ENCODE measurements at regions not wholly inside any gene's neighbourhood (a gene's known extent, or its start where the extent isn't known, plus 50 kb on each side); places are given as distances from the start of the nearest gene placed in this dataset.

- Histone ChIP-seq H3K4me2 (ENCODE audit: control insufficient read depth, insufficient read depth) (no peak overlapping the region), H3K4me1 (ENCODE audit: control insufficient read depth, insufficient read depth, low read length) (no peaks in the 10 kb centered on the region), H3K9ac (ENCODE audit: control insufficient read depth, insufficient read depth, low read length) (no peak overlapping the region), H3K9me3 (replicated peaks; ENCODE audit: control insufficient read depth, insufficient read depth, low read length) (no peaks in the 10 kb centered on the region), H3K4me3 (no peak overlapping the region), H3K27ac (ENCODE audit: control insufficient read depth, insufficient read depth) (no peak overlapping the region), H3K79me2 (ENCODE audit: control insufficient read depth, insufficient read depth, low read length) (no peaks in the 10 kb centered on the region), H3K27me3 (replicated peaks in 1 of 2; ENCODE audit: control insufficient read depth in 2 of 2, insufficient read depth in 2 of 2, low read length in 1 of 2) (no peaks in the 10 kb centered on the region), H4K20me1 (ENCODE audit: control insufficient read depth, insufficient read depth) (no peaks in the 10 kb centered on the region), H2AFZ (ENCODE audit: control insufficient read depth, low read depth, low read length) (no peak overlapping the region), H3K36me3 (ENCODE audit: control insufficient read depth in 2 of 2, insufficient read depth in 2 of 2, low read length in 1 of 2) (no peaks in the 10 kb centered on the region)
- ChIA-PET SMC1A (ENCODE audit: uncharacterized antibody, unreplicated experiment) (no interaction called here), RAD21 (ENCODE audit: unreplicated experiment) (no interaction called here), POLR2A (no interaction called here), CTCF (interaction anchor here (1.2 to 1.3 kb wide), 2 partner anchors 7 to 15 kb away, joined by 3 read pairs; no protein-coding TSS in a partner anchor)
- 18% methylated on average over 6 of the region's 6 CpGs for WGBS (ENCODE audit: insufficient coverage, insufficient replicate concordance, low lambda C conversion rate, missing lambda C conversion rate)
- in situ Hi-C loops (cut with MboI), result no loop called here
- BruUV-seq (replicated peaks), result no TSS peak
- FAIRE-seq (no peak), ATAC-seq (no peak), DNase-seq (ENCODE audit: low read depth, low spot score) (no peak)
- TF ChIP-seq, protein P1, sequence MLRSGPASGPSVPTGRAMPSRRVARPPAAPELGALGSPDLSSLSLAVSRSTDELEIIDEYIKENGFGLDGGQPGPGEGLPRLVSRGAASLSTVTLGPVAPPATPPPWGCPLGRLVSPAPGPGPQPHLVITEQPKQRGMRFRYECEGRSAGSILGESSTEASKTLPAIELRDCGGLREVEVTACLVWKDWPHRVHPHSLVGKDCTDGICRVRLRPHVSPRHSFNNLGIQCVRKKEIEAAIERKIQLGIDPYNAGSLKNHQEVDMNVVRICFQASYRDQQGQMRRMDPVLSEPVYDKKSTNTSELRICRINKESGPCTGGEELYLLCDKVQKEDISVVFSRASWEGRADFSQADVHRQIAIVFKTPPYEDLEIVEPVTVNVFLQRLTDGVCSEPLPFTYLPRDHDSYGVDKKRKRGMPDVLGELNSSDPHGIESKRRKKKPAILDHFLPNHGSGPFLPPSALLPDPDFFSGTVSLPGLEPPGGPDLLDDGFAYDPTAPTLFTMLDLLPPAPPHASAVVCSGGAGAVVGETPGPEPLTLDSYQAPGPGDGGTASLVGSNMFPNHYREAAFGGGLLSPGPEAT (IDR thresholded peaks at IDR 0.05; ENCODE audit: low read depth), result no peak
- TF ChIP-seq BCL11A (IDR thresholded peaks at IDR 0.05; ENCODE audit: low read depth, low read length) (no peak), YY1 (IDR thresholded peaks at IDR 0.05; ENCODE audit: low read depth, low read length) (no peak), EZH2 (IDR thresholded peaks at IDR 0.05; ENCODE audit: borderline replicate concordance, control insufficient read depth, low read depth, low read length) (no peak), ZZZ3 (IDR thresholded peaks at IDR 0.05; ENCODE audit: control insufficient read depth, insufficient read length, low read depth) (no peak), PML (IDR thresholded peaks at IDR 0.05; ENCODE audit: low read length) (no peak), TCF12 (IDR thresholded peaks at IDR 0.05; ENCODE audit: low read depth, low read length) (no peak), CBX5 (IDR thresholded peaks at IDR 0.05; ENCODE audit: low read depth) (no peak), POLR2AphosphoS5 (IDR thresholded peaks at IDR 0.05; ENCODE audit: low read length) (no peak), POLR2A (IDR thresholded peaks at IDR 0.05; ENCODE audit: low read depth, low read length) (no peak), E2F4 (IDR thresholded peaks at IDR 0.05; ENCODE audit: low read depth, low read length) (no peak), SUZ12 (IDR thresholded peaks at IDR 0.05; ENCODE audit: unreplicated experiment) (no peak)
- TF ChIP-seq, protein P2, sequence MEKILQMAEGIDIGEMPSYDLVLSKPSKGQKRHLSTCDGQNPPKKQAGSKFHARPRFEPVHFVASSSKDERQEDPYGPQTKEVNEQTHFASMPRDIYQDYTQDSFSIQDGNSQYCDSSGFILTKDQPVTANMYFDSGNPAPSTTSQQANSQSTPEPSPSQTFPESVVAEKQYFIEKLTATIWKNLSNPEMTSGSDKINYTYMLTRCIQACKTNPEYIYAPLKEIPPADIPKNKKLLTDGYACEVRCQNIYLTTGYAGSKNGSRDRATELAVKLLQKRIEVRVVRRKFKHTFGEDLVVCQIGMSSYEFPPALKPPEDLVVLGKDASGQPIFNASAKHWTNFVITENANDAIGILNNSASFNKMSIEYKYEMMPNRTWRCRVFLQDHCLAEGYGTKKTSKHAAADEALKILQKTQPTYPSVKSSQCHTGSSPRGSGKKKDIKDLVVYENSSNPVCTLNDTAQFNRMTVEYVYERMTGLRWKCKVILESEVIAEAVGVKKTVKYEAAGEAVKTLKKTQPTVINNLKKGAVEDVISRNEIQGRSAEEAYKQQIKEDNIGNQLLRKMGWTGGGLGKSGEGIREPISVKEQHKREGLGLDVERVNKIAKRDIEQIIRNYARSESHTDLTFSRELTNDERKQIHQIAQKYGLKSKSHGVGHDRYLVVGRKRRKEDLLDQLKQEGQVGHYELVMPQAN (conservative IDR thresholded peaks at IDR 0.05), result no peak
- intact Hi-C loops (cut with micrococcal nuclease; ENCODE audit: unreplicated experiment), result no loop called here
These were observed 171.2 kb upstream of the TSHZ2 start for GRCh38 chr20:52800734-52801627.

Data from GM12878 (cell line).